ENCODE measurements at regions not wholly inside any gene's neighbourhood (a gene's known extent, or its start where the extent isn't known, plus 50 kb on each side); places are given as distances from the start of the nearest gene placed in this dataset.

DNA sequence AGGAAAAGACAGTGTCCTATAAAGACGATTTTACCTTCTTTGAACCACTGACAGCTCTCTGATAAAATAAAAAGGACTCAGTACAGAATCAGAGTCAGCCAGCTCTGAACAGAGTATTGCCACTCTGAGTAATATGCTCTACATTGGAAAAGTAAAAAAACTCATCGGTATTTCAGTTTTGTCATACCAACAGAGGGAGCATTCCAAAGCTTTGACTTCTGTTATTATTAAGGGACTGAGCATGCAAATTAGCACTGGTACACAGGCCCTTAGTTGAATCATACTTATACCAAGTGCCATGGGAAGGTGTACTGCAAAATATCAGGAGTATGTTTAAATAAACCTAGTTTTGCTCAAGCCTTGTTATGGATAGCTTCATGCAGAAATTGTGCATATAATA lies 509.0 kb upstream of the KIF2B start:
- H3K9ac ChIP-seq (ENCODE audit: low read length), result no peak overlapping the region
- peaks cover 3% of the 10 kb centered on the region; the same call in 1 of the 2 replicates for H3K9me3 ChIP-seq (ENCODE audit: low read length)
- no peaks in the 10 kb centered on the region for H3K36me3 ChIP-seq (ENCODE audit: insufficient read depth, low read length)
- TF ChIP-seq, protein P1, sequence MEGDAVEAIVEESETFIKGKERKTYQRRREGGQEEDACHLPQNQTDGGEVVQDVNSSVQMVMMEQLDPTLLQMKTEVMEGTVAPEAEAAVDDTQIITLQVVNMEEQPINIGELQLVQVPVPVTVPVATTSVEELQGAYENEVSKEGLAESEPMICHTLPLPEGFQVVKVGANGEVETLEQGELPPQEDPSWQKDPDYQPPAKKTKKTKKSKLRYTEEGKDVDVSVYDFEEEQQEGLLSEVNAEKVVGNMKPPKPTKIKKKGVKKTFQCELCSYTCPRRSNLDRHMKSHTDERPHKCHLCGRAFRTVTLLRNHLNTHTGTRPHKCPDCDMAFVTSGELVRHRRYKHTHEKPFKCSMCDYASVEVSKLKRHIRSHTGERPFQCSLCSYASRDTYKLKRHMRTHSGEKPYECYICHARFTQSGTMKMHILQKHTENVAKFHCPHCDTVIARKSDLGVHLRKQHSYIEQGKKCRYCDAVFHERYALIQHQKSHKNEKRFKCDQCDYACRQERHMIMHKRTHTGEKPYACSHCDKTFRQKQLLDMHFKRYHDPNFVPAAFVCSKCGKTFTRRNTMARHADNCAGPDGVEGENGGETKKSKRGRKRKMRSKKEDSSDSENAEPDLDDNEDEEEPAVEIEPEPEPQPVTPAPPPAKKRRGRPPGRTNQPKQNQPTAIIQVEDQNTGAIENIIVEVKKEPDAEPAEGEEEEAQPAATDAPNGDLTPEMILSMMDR (IDR thresholded peaks at IDR 0.05; ENCODE audit: low read length), result no peak
- TF ChIP-seq EZH2 (IDR thresholded peaks at IDR 0.05; ENCODE audit: borderline replicate concordance, low read length), result no peak
- no peaks in the 10 kb centered on the region for H3K27me3 ChIP-seq (ENCODE audit: insufficient read depth, low read length)
- H3K27ac ChIP-seq (ENCODE audit: low read depth, low read length, poor library complexity, severe bottlenecking), result no peak overlapping the region
- H3K4me1 ChIP-seq (ENCODE audit: insufficient read depth, low read length, severe bottlenecking), result no peaks in the 10 kb centered on the region
- H3K4me2 ChIP-seq (ENCODE audit: low read length), result no peak overlapping the region
- no peaks in the 10 kb centered on the region for H4K20me1 ChIP-seq (ENCODE audit: insufficient read depth, low read length)
- H3K9me2 ChIP-seq (ENCODE audit: low read depth, low read length), result no peaks in the 10 kb centered on the region
- no peaks in the 10 kb centered on the region for H3K79me2 ChIP-seq (ENCODE audit: insufficient read depth, low read length)
- H3F3A ChIP-seq (ENCODE audit: insufficient read depth, low read length), result no peaks in the 10 kb centered on the region
- H2AFZ ChIP-seq (ENCODE audit: low read length), result no peak overlapping the region
- H3K4me3 ChIP-seq (ENCODE audit: low read depth, low read length, poor library complexity, severe bottlenecking), result no peak overlapping the region

DNA sequence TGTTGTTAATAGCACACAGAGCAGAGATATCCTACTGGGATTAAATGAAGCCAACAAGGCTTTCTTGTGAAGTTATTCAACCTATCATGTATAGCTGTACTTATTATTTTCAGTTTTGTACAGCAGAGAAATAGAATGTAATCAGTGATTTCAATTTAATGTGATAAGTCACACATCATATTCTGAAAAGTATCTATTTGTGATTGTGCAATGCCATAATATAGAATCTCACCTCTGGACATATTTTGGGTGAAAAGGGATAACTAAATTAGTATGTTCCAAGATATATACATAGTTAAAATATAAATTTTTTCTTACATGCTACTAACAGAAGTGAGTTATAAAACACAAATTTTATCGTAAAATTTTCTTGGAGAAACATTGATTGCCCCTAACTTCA lies 544.3 kb upstream of the KIF2B start:
- Histone ChIP-seq H3K4me1 (ENCODE audit: insufficient read depth, low read length, severe bottlenecking) (no peaks in the 10 kb centered on the region), H3K79me2 (ENCODE audit: insufficient read depth, low read length) (no peaks in the 10 kb centered on the region), H3K4me3 (ENCODE audit: low read depth, low read length, poor library complexity, severe bottlenecking) (no peak overlapping the region), H3K9ac (ENCODE audit: low read length) (no peak overlapping the region), H3K36me3 (ENCODE audit: insufficient read depth, low read length) (no peaks in the 10 kb centered on the region), H4K20me1 (ENCODE audit: insufficient read depth, low read length) (no peaks in the 10 kb centered on the region), H3F3A (ENCODE audit: insufficient read depth, low read length) (no peaks in the 10 kb centered on the region), H3K4me2 (ENCODE audit: low read length) (no peak overlapping the region), H3K27me3 (ENCODE audit: insufficient read depth, low read length) (no peaks in the 10 kb centered on the region), H3K9me2 (ENCODE audit: low read depth, low read length) (no peaks in the 10 kb centered on the region), H3K9me3 (ENCODE audit: low read length) (no peaks in the 10 kb centered on the region), H2AFZ (ENCODE audit: low read length) (no peak overlapping the region), H3K27ac (ENCODE audit: low read depth, low read length, poor library complexity, severe bottlenecking) (no peak overlapping the region)
- TF ChIP-seq, protein P1 (IDR thresholded peaks at IDR 0.05; ENCODE audit: low read length), result no peak
- TF ChIP-seq EZH2 (IDR thresholded peaks at IDR 0.05; ENCODE audit: borderline replicate concordance, low read length), result no peak

DNA sequence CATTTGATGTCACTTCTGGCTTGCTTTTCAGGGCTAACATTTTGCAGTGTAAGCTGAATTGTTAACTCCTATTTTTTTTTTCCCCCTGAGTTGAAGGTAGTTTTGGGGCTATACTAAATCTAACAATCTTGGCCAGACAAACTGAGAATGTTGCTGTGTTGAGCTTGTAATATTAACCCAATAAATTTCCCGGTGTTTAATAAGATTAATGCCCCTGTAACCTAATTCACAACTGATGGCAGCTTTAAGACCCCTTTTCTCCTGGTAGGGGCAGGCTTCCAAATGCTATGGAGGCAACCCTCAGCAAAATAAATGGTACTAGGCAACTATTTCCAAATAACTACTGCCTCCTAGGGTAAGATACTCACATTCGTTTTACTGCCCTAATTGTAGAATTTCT lies 549.6 kb upstream of the KIF2B start:
- Histone ChIP-seq H3K9ac (ENCODE audit: low read length) (no peak overlapping the region), H3K4me3 (ENCODE audit: low read depth, low read length, poor library complexity, severe bottlenecking) (no peak overlapping the region), H3K27me3 (ENCODE audit: insufficient read depth, low read length) (no peaks in the 10 kb centered on the region), H3K9me3 (ENCODE audit: low read length) (no peaks in the 10 kb centered on the region), H3K79me2 (ENCODE audit: insufficient read depth, low read length) (no peaks in the 10 kb centered on the region), H3K4me1 (ENCODE audit: insufficient read depth, low read length, severe bottlenecking) (no peaks in the 10 kb centered on the region), H2AFZ (ENCODE audit: low read length) (no peak overlapping the region), H3K9me2 (ENCODE audit: low read depth, low read length) (no peaks in the 10 kb centered on the region), H3K27ac (ENCODE audit: low read depth, low read length, poor library complexity, severe bottlenecking) (no peak overlapping the region), H3F3A (ENCODE audit: insufficient read depth, low read length) (no peaks in the 10 kb centered on the region), H4K20me1 (ENCODE audit: insufficient read depth, low read length) (no peaks in the 10 kb centered on the region), H3K4me2 (ENCODE audit: low read length) (no peak overlapping the region), H3K36me3 (ENCODE audit: insufficient read depth, low read length) (no peaks in the 10 kb centered on the region)
- TF ChIP-seq, protein P1 (IDR thresholded peaks at IDR 0.05; ENCODE audit: low read length), result no peak
- TF ChIP-seq EZH2 (IDR thresholded peaks at IDR 0.05; ENCODE audit: borderline replicate concordance, low read length), result no peak

Measured in OCI-LY1 (cell line).